ENCODE measurements at regions not wholly inside any gene's neighbourhood (a gene's known extent, or its start where the extent isn't known, plus 50 kb on each side); places are given as distances from the start of the nearest gene placed in this dataset.

GRCh38 chr6:91780270-91780669, 1193.4 kb upstream of the MAP3K7 start:
- DNase-seq (ENCODE audit: low spot score) = no peak
- TF ChIP-seq, protein P1, sequence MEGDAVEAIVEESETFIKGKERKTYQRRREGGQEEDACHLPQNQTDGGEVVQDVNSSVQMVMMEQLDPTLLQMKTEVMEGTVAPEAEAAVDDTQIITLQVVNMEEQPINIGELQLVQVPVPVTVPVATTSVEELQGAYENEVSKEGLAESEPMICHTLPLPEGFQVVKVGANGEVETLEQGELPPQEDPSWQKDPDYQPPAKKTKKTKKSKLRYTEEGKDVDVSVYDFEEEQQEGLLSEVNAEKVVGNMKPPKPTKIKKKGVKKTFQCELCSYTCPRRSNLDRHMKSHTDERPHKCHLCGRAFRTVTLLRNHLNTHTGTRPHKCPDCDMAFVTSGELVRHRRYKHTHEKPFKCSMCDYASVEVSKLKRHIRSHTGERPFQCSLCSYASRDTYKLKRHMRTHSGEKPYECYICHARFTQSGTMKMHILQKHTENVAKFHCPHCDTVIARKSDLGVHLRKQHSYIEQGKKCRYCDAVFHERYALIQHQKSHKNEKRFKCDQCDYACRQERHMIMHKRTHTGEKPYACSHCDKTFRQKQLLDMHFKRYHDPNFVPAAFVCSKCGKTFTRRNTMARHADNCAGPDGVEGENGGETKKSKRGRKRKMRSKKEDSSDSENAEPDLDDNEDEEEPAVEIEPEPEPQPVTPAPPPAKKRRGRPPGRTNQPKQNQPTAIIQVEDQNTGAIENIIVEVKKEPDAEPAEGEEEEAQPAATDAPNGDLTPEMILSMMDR (IDR thresholded peaks at IDR 0.05; ENCODE audit: borderline replicate concordance, control extremely low read depth, extremely low read depth, insufficient read depth, missing control alignments) = no peak
- in situ Hi-C loops (cut with MboI; ENCODE audit: low sequenced_read_pairs, unreplicated experiment) = no loop called here

- no peak for DNase-seq (ENCODE audit: low spot score)
- in situ Hi-C loops (cut with MboI; ENCODE audit: low sequenced_read_pairs, unreplicated experiment) = no loop called here
- TF ChIP-seq, protein P1 (IDR thresholded peaks at IDR 0.05; ENCODE audit: borderline replicate concordance, control extremely low read depth, extremely low read depth, insufficient read depth, missing control alignments) = no peak
Observed at GRCh38 chr6:91761621-91762020, 1174.7 kb upstream of the MAP3K7 start.

DNA sequence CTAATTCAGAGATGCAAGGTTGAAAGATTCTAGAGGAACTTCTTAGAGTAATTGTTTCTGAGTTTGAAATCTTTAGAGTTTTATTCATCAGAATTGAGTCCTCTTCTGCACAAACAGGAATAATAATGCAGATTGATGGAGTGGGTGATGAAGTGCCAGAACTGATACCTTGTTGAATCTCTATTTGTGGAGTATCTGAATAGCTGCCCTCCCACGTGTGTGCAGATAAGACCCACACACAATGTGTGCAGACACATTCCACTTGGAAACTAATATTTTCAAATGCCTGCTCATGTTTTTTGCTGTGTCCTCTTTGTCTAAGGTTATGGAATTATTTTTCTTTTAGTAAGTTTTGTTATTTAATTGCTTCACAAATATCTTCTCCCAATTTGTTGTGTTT, 1167.8 kb upstream of the MAP3K7 start:
- in situ Hi-C loops (cut with MboI; ENCODE audit: low sequenced_read_pairs, unreplicated experiment) = no loop called here
- DNase-seq (ENCODE audit: low spot score) = no peak
- TF ChIP-seq, protein P1 (IDR thresholded peaks at IDR 0.05; ENCODE audit: borderline replicate concordance, control extremely low read depth, extremely low read depth, insufficient read depth, missing control alignments) = no peak

DNA sequence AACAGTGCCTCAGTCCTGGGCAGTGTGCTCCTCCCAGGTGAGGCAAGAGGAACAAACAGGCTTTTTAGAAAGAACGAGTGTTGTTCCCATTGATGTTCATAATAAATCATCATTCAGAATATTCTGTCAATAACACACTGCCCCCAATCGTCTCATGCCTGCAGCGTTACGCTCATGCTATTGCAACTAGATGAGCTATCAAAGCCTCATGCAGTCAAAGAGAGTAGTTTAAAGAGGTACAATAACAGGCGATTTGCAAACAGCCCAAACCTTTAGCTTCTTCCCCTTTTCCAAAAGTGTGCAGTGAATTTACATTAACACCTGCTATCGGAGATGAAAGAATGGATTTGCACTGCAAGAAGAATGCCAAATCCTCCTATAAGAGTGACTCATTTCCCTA, 1164.7 kb upstream of the MAP3K7 start:
- in situ Hi-C loops (cut with MboI; ENCODE audit: low sequenced_read_pairs, unreplicated experiment) = no loop called here
- no peak for DNase-seq (ENCODE audit: low spot score)
- TF ChIP-seq, protein P1 (IDR thresholded peaks at IDR 0.05; ENCODE audit: borderline replicate concordance, control extremely low read depth, extremely low read depth, insufficient read depth, missing control alignments) = no peak

DNA sequence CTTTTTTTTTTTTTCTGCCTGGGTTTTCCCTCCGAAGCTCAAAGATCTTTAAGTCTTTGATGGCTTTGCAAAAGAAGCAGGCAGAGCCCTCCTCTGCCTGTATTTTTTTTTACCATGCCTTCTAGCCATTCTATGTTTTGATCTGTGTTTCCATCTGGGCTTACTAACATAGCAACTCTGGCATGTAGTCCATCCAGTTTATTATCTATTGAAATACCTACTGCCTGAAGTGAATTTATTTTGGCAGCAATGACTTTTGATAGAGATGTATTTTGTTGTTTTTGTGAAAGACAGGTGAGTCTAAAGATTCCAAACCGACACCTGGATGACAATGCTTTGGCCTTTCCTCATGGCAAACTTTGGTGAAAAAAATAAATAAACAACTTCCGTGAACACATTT, 1157.7 kb upstream of the MAP3K7 start:
- in situ Hi-C loops (cut with MboI; ENCODE audit: low sequenced_read_pairs, unreplicated experiment) = no loop called here
- TF ChIP-seq, protein P1 (IDR thresholded peaks at IDR 0.05; ENCODE audit: borderline replicate concordance, control extremely low read depth, extremely low read depth, insufficient read depth, missing control alignments) = no peak

GRCh38 chr6:91743756-91744155, 1156.9 kb upstream of the MAP3K7 start:
- no peak for DNase-seq (ENCODE audit: low spot score)
- in situ Hi-C loops (cut with MboI; ENCODE audit: low sequenced_read_pairs, unreplicated experiment) = no loop called here
- TF ChIP-seq, protein P1 (IDR thresholded peaks at IDR 0.05; ENCODE audit: borderline replicate concordance, control extremely low read depth, extremely low read depth, insufficient read depth, missing control alignments) = no peak

More for the DNA sequence above, 1157.7 kb upstream of the MAP3K7 start:
- DNase-seq (ENCODE audit: low spot score) = no peak

DNA sequence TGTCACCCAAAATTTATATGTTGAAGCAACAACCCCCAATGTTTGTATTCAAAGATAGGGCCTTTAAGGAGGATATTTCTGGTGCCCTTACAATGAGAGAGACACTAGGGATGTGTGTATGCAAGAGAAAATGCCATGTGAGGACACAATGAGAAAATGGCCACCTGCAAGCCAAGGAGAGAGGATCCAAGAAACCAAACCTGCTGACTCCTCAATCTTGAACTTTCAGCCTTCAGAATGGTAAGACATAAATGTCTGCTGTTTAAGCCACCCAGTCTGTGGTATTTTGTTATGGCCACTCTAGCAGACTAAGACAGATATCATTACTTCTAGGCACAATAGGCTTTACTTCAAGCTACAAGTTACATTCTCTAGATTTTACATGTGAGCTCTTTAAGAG, 1145.1 kb upstream of the MAP3K7 start:
- in situ Hi-C loops (cut with MboI; ENCODE audit: low sequenced_read_pairs, unreplicated experiment) = no loop called here
- TF ChIP-seq, protein P1 (IDR thresholded peaks at IDR 0.05; ENCODE audit: borderline replicate concordance, control extremely low read depth, extremely low read depth, insufficient read depth, missing control alignments) = no peak
- DNase-seq (ENCODE audit: low spot score) = no peak

Data from GM13976 (cell line).